Ishikawa (cell line): ENCODE measurements at regions not wholly inside any gene's neighbourhood (a gene's known extent, or its start where the extent isn't known, plus 50 kb on each side); places are given as distances from the start of the nearest gene placed in this dataset.

Experiments
- CEBPB ChIP-seq: IDR thresholded peaks from 2 replicates; pipeline ENCODE4 v1.6.1; 2012
- CREB1 ChIP-seq: IDR thresholded peaks from 2 replicates; pipeline ENCODE4 v1.6.1; 2012; ENCODE audit warnings: low read depth
- EGR1 ChIP-seq: IDR thresholded peaks from 2 replicates; pipeline ENCODE4 v1.6.1; 2012
- EP300 ChIP-seq: IDR thresholded peaks from 2 replicates; pipeline ENCODE4 v1.6.1; 2012; ENCODE audit warnings: borderline replicate concordance
- FOXM1 ChIP-seq: IDR thresholded peaks from 2 replicates; pipeline ENCODE4 v1.6.1; 2012; ENCODE audit warnings: low read depth, borderline replicate concordance
- MAX ChIP-seq: IDR thresholded peaks from 2 replicates; pipeline ENCODE4 v1.6.1; 2012
- NFIC ChIP-seq: IDR thresholded peaks from 2 replicates; pipeline ENCODE4 v1.6.1; 2012
- RAD21 ChIP-seq: IDR thresholded peaks from 2 replicates; pipeline ENCODE4 v1.6.1; 2012; ENCODE audit warnings: low read depth
- REST ChIP-seq: IDR thresholded peaks from 2 replicates; pipeline ENCODE4 v1.6.1; 2012; ENCODE audit warnings: low read depth, mild to moderate bottlenecking
- TAF1 ChIP-seq: IDR thresholded peaks from 2 replicates; pipeline ENCODE4 v1.6.1; 2012; ENCODE audit warnings: low read depth, mild to moderate bottlenecking
- TCF12 ChIP-seq: IDR thresholded peaks from 2 replicates; pipeline ENCODE4 v1.6.1; 2012; ENCODE audit warnings: low read depth
- TEAD4 ChIP-seq: IDR thresholded peaks from 2 replicates; pipeline ENCODE4 v1.6.1; 2012
- YY1 ChIP-seq: IDR thresholded peaks from 2 replicates; pipeline ENCODE4 v1.6.1; 2012; ENCODE audit warnings: low read depth
- ZBTB7A ChIP-seq: IDR thresholded peaks from 2 replicates; pipeline ENCODE4 v1.6.1; 2012; ENCODE audit warnings: low read depth
- TF ChIP-seq, protein P1 (sequence below): IDR thresholded peaks from 2 replicates; pipeline ENCODE4 v1.6.1; 2012

- TF ChIP-seq ZBTB7A (no peak), NFIC (no peak), CEBPB (no peak), YY1 (no peak), MAX (no peak), EP300 (no peak), TEAD4 (no peak), EGR1 (no peak), RAD21 (no peak), TCF12 (no peak)
- TF ChIP-seq, protein P1, sequence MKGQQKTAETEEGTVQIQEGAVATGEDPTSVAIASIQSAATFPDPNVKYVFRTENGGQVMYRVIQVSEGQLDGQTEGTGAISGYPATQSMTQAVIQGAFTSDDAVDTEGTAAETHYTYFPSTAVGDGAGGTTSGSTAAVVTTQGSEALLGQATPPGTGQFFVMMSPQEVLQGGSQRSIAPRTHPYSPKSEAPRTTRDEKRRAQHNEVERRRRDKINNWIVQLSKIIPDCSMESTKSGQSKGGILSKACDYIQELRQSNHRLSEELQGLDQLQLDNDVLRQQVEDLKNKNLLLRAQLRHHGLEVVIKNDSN = no peak
Measured at GRCh38 chr7:67716729-67717128, 720.1 kb downstream of the TYW1 start.

GRCh38 chr7:67723591-67723990 is 727.0 kb downstream of the TYW1 start:
- TF ChIP-seq CREB1 (no peak), NFIC (no peak), CEBPB (no peak), TAF1 (no peak), YY1 (no peak)

- TF ChIP-seq TAF1 = no peak
- no peak for TF ChIP-seq TEAD4
- TF ChIP-seq, protein P1 = no peak
- TF ChIP-seq RAD21 = no peak
- TF ChIP-seq MAX = no peak
- no peak for TF ChIP-seq EGR1
- no peak for TF ChIP-seq CEBPB
- no peak for TF ChIP-seq TCF12
- TF ChIP-seq YY1 = no peak
Measured at GRCh38 chr7:67724435-67724834, 727.8 kb downstream of the TYW1 start.

DNA sequence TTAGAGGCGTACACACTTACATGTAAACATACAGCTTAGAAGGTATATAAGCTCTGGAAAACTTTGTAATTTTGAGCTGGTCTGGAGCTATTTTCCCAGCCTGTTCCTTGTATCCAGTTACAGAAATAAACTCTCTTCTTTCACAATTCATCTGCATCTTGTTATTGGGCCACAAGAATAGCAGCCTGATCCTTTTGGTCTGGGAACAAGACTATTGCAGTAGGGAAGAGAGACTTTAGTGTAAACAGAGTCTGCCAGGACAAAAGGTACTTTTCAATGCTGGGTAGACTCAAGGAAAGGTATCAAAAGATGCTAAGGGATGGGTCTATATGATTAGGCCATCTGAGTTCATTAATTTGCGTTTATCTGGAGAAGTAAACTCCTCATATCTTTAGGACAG is 728.3 kb downstream of the TYW1 start:
- no peak for TF ChIP-seq RAD21
- no peak for TF ChIP-seq EP300

DNA sequence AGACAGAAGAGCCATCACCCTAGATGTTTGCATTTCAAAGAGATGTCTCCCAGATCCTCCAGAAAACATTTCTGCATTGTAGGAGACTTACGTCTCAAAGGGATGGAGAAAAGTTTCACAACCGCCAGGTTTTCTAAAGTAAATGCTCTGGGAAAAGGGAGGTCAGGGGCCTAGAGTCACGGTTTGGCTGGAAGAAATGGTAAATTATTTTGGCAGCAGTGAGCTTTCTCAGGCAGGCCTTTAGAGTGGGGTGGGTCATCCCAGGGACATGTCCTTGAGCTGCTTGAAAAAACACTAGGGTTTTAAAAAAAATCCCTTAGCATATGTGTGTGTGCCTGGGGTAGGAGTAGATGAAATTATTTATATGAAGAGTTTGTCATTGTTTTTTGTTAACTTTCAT is 728.8 kb downstream of the TYW1 start:
- TF ChIP-seq TAF1 = no peak
- no peak for TF ChIP-seq CREB1
- no peak for TF ChIP-seq CEBPB
- no peak for TF ChIP-seq ZBTB7A
- TF ChIP-seq, protein P1 = no peak
- no peak for TF ChIP-seq RAD21
- TF ChIP-seq NFIC = no peak
- no peak for TF ChIP-seq REST
- no peak for TF ChIP-seq EGR1

- TF ChIP-seq NFIC (no peak), EP300 (no peak), TEAD4 (no peak), YY1 (no peak), TCF12 (no peak), CEBPB (no peak), ZBTB7A (no peak), EGR1 (no peak), RAD21 (no peak), MAX (no peak), TAF1 (no peak), FOXM1 (no peak), REST (no peak)
- TF ChIP-seq, protein P1 = no peak
Measured at GRCh38 chr7:67729771-67730170, 733.1 kb downstream of the TYW1 start.
